ENCODE measurements at regions not wholly inside any gene's neighbourhood (a gene's known extent, or its start where the extent isn't known, plus 50 kb on each side); places are given as distances from the start of the nearest gene placed in this dataset.

- DNase-seq (ENCODE audit: low read depth in 2 of 3, low spot score in 1 of 3) = no peak
Observed at GRCh38 chr18:42137693-42138375, 182.8 kb downstream of the PIK3C3 start.

GRCh38 chr18:42141439-42141838, 186.4 kb downstream of the PIK3C3 start:
- no peak for DNase-seq (ENCODE audit: low read depth in 2 of 3, low spot score in 1 of 3)

- no peak for DNase-seq (ENCODE audit: low read depth in 2 of 3, low spot score in 1 of 3)
Observed at GRCh38 chr18:42155024-42155423, 200.0 kb downstream of the PIK3C3 start.

- no peak for DNase-seq (ENCODE audit: low read depth in 2 of 3, low spot score in 1 of 3)
Observed at GRCh38 chr18:42156281-42156680, 201.2 kb downstream of the PIK3C3 start.

- no peak for DNase-seq (ENCODE audit: low read depth in 2 of 3, low spot score in 1 of 3)
Observed at GRCh38 chr18:42157420-42157819, 202.4 kb downstream of the PIK3C3 start.

- DNase-seq (ENCODE audit: low read depth in 2 of 3, low spot score in 1 of 3) = no peak
Observed at GRCh38 chr18:42157878-42158277, 202.8 kb downstream of the PIK3C3 start.

GRCh38 chr18:42159146-42159545, 204.1 kb downstream of the PIK3C3 start:
- DNase-seq (ENCODE audit: low read depth in 2 of 3, low spot score in 1 of 3) = no peak

- no peak for DNase-seq (ENCODE audit: low read depth in 2 of 3, low spot score in 1 of 3)
Observed at GRCh38 chr18:42163321-42163720, 208.3 kb downstream of the PIK3C3 start.

GRCh38 chr18:42164556-42164955, 209.5 kb downstream of the PIK3C3 start:
- no peak for DNase-seq (ENCODE audit: low read depth in 2 of 3, low spot score in 1 of 3)

GRCh38 chr18:42165922-42166513, 211.0 kb downstream of the PIK3C3 start:
- no peak for DNase-seq (ENCODE audit: low read depth in 2 of 3, low spot score in 1 of 3)

GRCh38 chr18:42168487-42168886, 213.5 kb downstream of the PIK3C3 start:
- no peak for DNase-seq (ENCODE audit: low read depth in 2 of 3, low spot score in 1 of 3)

- DNase-seq (ENCODE audit: low read depth in 2 of 3, low spot score in 1 of 3) = no peak
Observed at GRCh38 chr18:42168907-42169306, 213.9 kb downstream of the PIK3C3 start.

GRCh38 chr18:42174909-42175308, 219.9 kb downstream of the PIK3C3 start:
- DNase-seq (ENCODE audit: low read depth in 2 of 3, low spot score in 1 of 3) = no peak

- no peak for DNase-seq (ENCODE audit: low read depth in 2 of 3, low spot score in 1 of 3)
Observed at GRCh38 chr18:42176599-42176998, 221.6 kb downstream of the PIK3C3 start.

GRCh38 chr18:42177390-42177789, 222.4 kb downstream of the PIK3C3 start:
- DNase-seq (ENCODE audit: low read depth in 2 of 3, low spot score in 1 of 3) = no peak

GRCh38 chr18:42178376-42179080, 223.5 kb downstream of the PIK3C3 start:
- DNase-seq (ENCODE audit: low read depth in 2 of 3, low spot score in 1 of 3) = no peak

GRCh38 chr18:42179542-42180121, 224.6 kb downstream of the PIK3C3 start:
- DNase-seq (ENCODE audit: low read depth in 2 of 3, low spot score in 1 of 3) = no peak

GRCh38 chr18:42181474-42181873, 226.4 kb downstream of the PIK3C3 start:
- no peak for DNase-seq (ENCODE audit: low read depth in 2 of 3, low spot score in 1 of 3)

GRCh38 chr18:42182728-42183700, 228.0 kb downstream of the PIK3C3 start:
- no peak for DNase-seq (ENCODE audit: low read depth in 2 of 3, low spot score in 1 of 3)

GRCh38 chr18:42183746-42184145, 228.7 kb downstream of the PIK3C3 start:
- no peak for DNase-seq (ENCODE audit: low read depth in 2 of 3, low spot score in 1 of 3)

Data from stimulated activated CD4-positive, alpha-beta T cell treated with anti-CD3 and anti-CD28 coated beads, Interleukin-12 subunit alpha, Interleukin-12 subunit beta, amount 100 ng/mL, for 48 hours (primary cell).